Small intestine (tissue), 7 donors: ENCODE measurements at regions not wholly inside any gene's neighbourhood (a gene's known extent, or its start where the extent isn't known, plus 50 kb on each side); places are given as distances from the start of the nearest gene placed in this dataset.

Experiments used
- DNase-seq, 2 donors: peaks; one replicate each; pipeline versions ENCODE4 v3.0.0 to v3.0.0-alpha.2; 2013
- FAIRE-seq: peaks from 2 replicates; lab custom pipeline; 2012; peaks lifted over from hg19 to GRCh38; lab: Jason Lieb, UNC
- H3K27ac ChIP-seq, 3 donors: one replicate each; pipeline ENCODE4 v1.5.1; 2013; ENCODE audit warnings: low read length in 2 of 3, mild to moderate bottlenecking in 2 of 3, control low read depth in 1 of 3, inconsistent platforms in 1 of 3, low read depth in 1 of 3, moderate library complexity in 1 of 3
- H3K27me3 ChIP-seq, 3 donors: one replicate each; pipeline ENCODE4 v1.6.1; 2013; ENCODE audit warnings: low read length in 3 of 3, inconsistent platforms in 1 of 3; ENCODE audit not compliant: control insufficient read depth in 3 of 3, insufficient read depth in 3 of 3
- H3K36me3 ChIP-seq, 3 donors: one replicate each; pipeline ENCODE4 v1.6.1; 2013; ENCODE audit warnings: low read length in 3 of 3, inconsistent platforms in 1 of 3, low read depth in 1 of 3, mild to moderate bottlenecking in 1 of 3, moderate library complexity in 1 of 3; ENCODE audit not compliant: control insufficient read depth in 3 of 3, insufficient read depth in 2 of 3
- H3K4me1 ChIP-seq, 3 donors: one replicate each; pipeline ENCODE4 v1.6.1; 2013; ENCODE audit warnings: low read length in 2 of 3, inconsistent platforms in 1 of 3, low read depth in 1 of 3, mild to moderate bottlenecking in 1 of 3, moderate library complexity in 1 of 3; ENCODE audit not compliant: control insufficient read depth in 3 of 3, insufficient read depth in 2 of 3
- H3K4me3 ChIP-seq, 3 donors: one replicate each; pipeline ENCODE4 v1.5.1; 2013; ENCODE audit warnings: low read length in 3 of 3, control low read depth in 1 of 3, inconsistent platforms in 1 of 3, low read depth in 1 of 3, mild to moderate bottlenecking in 1 of 3, moderate library complexity in 1 of 3
- H3K9me3 ChIP-seq, 2 donors: one replicate each; pipeline ENCODE4 v1.6.1; 2013; ENCODE audit warnings: low read depth in 1 of 2, low read length in 1 of 2; ENCODE audit not compliant: control insufficient read depth in 2 of 2, insufficient read depth in 1 of 2
- WGBS, 3 donors: extraction: QIAGEN DNeasy Blood & Tissue Kit; methylation state at CpG; one replicate each; pipeline ENCODE4 v1.1.7; 2013; 5-methylcytosine and 5-hydroxymethylcytosine counted together
- donor health status: healthy with polysubstance abuse.
- donor health status: control.
- donor health status: control.
- donor health status: Bipolar disorder and iron deficiency.
- donor health status: healthy.

- Histone ChIP-seq H3K27me3 (no peaks in the 10 kb centered on the region), H3K4me3 (peak overlapping the region in 1 of 3 donors; percentile 48), H3K9me3 (no peaks in the 10 kb centered on the region), H3K27ac (peak overlapping the region; percentile 60 to 99 (median 98)), H3K36me3 (no peaks in the 10 kb centered on the region), H3K4me1 (peaks cover 0 to 56% (median 0%) of the 10 kb centered on the region in 3 donors)
- 70 to 86% (median 83%) methylated on average over 9 of the region's 9 CpGs for WGBS, 3 donors
- no peak for DNase-seq
- FAIRE-seq = no peak
Observed at GRCh38 chr9:129481424-129481809, 139.5 kb downstream of the C9orf50 start.

DNA sequence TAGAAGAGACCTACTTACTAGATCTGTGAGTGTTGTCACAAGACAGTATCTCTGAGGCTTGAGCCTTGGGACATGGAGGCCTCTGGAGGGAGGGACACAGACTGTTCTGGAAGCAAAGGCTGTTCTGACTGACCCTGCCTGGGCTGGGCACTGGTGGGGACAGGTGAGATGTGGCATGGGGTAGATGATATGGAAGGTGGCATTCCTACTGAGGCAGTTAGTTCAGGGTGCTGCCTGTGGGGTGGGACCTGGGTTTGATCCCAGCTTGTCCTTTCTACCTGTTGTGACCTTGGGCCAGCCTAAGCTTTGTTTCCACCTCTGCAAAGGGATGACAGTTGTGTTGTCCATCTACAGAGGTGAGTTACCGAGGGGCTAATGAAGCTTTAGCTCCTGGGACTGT, 140.2 kb downstream of the C9orf50 start:
- Histone ChIP-seq H3K4me1 (peaks cover 0 to 58% (median 0%) of the 10 kb centered on the region in 3 donors), H3K9me3 (no peaks in the 10 kb centered on the region), H3K27me3 (no peaks in the 10 kb centered on the region), H3K27ac (peak overlapping the region in 2 of 3 donors; percentile 98 to 99), H3K4me3 (no peak overlapping the region), H3K36me3 (no peaks in the 10 kb centered on the region)
- DNase-seq = no peak
- no peak for FAIRE-seq
- WGBS, 3 donors = 94 to 100% (median 100%) methylated on average over 1 of the region's 1 CpG

- Histone ChIP-seq H3K4me3 (no peak overlapping the region), H3K27me3 (no peaks in the 10 kb centered on the region), H3K27ac (peak overlapping the region in 2 of 3 donors; percentile 98 to 99), H3K4me1 (peaks cover 0 to 58% (median 0%) of the 10 kb centered on the region in 3 donors), H3K9me3 (peaks cover 0 to 3% of the 10 kb centered on the region in 2 donors), H3K36me3 (no peaks in the 10 kb centered on the region)
- DNase-seq (no peak), FAIRE-seq (no peak)
- 66 to 79% (median 76%) methylated on average over 12 of the region's 12 CpGs for WGBS, 3 donors
Observed at GRCh38 chr9:129480227-129480626, 140.7 kb downstream of the C9orf50 start.

DNA sequence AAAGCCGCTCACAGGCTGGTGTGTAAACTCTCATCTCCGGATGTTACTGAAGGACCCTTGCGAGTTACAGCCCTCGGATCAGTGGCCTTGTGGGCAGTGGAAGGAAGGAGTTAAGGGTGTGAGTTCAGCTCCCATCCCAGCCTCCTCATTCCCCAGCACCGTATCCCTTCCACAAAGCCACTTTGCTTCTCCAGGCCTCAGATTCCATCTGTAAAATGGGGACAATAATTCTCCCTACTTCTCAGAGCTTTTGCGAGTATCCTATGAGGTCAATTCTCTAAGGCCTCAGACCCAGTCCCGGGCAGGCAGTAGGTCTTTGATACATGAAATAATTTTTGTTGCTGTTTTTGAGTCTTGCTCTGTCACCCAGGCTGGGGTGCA, 141.3 kb downstream of the C9orf50 start:
- peak overlapping the region in 2 of 3 donors; percentile 20 to 23 for H3K27ac ChIP-seq
- H3K4me1 ChIP-seq = peaks cover 0 to 58% (median 0%) of the 10 kb centered on the region in 3 donors
- no peak overlapping the region for H3K4me3 ChIP-seq
- 76 to 88% (median 86%) methylated on average over 7 of the region's 7 CpGs for WGBS, 3 donors
- H3K9me3 ChIP-seq = peaks cover 1 to 9% of the 10 kb centered on the region in 2 donors
- H3K36me3 ChIP-seq = no peaks in the 10 kb centered on the region
- FAIRE-seq (no peak), DNase-seq (no peak)
- H3K27me3 ChIP-seq = no peaks in the 10 kb centered on the region

DNA sequence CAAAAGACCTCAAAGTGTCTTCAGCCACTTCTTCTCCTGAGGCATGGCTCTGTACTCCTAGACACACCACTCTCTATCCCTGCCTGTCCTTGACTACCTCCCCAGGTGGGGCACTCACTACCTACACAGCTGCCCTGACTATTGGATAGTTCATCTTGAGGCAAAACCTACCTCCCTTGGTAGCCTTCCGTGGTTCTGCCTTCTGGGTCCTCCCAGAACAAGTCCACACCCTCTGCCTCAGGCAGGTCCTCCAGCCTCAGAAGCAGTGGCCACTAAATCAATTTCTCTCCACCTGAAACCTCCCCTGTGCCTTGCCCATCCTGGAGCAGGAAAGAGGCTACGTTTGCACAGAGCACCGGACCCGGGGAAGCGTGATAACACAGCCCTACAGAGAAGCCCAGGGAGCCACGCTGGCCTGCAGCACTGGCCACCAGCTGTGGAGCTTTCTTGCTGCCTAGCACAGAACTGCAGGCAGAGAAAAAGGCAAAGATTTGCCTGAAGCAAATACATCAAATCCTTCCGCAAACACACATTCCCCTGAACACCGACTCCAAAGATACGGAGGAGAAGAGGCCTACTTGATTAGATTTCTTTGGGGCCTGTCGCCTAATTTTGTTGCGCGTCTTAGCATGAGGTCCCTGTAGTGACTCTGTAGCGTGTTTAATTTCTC, 141.8 kb downstream of the C9orf50 start:
- no peaks in the 10 kb centered on the region for H3K36me3 ChIP-seq
- DNase-seq = no peak
- H3K27ac ChIP-seq = peak overlapping the region in 2 of 3 donors; percentile 22 to 23
- no peaks in the 10 kb centered on the region for H3K27me3 ChIP-seq
- H3K9me3 ChIP-seq = peaks cover 1 to 14% of the 10 kb centered on the region in 2 donors
- H3K4me1 ChIP-seq = peaks cover 0 to 54% (median 0%) of the 10 kb centered on the region in 3 donors
- FAIRE-seq = no peak
- WGBS, 3 donors = 67 to 76% (median 68%) methylated on average over 13 of the region's 13 CpGs
- H3K4me3 ChIP-seq = no peak overlapping the region

DNA sequence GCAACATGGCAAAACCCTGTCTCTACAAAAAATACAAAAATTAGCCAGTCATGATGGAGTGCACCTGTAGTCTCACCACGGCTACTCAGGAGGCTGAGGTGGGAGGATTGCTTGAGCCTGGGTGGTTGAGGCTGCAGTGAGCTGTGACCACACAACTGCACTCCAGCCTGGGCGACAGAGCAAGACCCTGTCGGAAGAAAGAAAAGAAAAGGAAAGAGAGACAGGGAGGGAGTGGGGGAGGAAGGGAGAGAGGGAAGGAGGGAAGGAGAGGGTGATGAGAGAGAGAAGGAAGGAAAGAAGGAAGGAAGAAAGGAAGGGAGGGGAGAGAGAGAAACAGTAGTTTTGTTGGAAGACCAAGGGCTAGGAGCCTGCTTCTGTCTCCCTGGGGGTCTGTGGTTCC, 142.4 kb downstream of the C9orf50 start:
- no peak overlapping the region for H3K4me3 ChIP-seq
- H3K27me3 ChIP-seq = no peaks in the 10 kb centered on the region
- H3K4me1 ChIP-seq = peaks cover 0 to 47% (median 0%) of the 10 kb centered on the region in 3 donors
- WGBS, 3 donors = 88 to 97% (median 89%) methylated on average over 3 of the region's 3 CpGs
- H3K9me3 ChIP-seq = peaks cover 1 to 14% of the 10 kb centered on the region in 2 donors
- DNase-seq (no peak), FAIRE-seq (no peak)
- H3K36me3 ChIP-seq = no peaks in the 10 kb centered on the region
- H3K27ac ChIP-seq = no peak overlapping the region

GRCh38 chr9:129476821-129477611, 143.9 kb downstream of the C9orf50 start:
- no peak for FAIRE-seq

GRCh38 chr9:129474740-129475404, 146.0 kb downstream of the C9orf50 start:
- Histone ChIP-seq H3K4me1 (peaks cover 0 to 20% (median 0%) of the 10 kb centered on the region in 3 donors), H3K27me3 (no peaks in the 10 kb centered on the region), H3K9me3 (peaks cover 1 to 14% of the 10 kb centered on the region in 2 donors), H3K4me3 (no peak overlapping the region), H3K36me3 (no peaks in the 10 kb centered on the region), H3K27ac (no peak overlapping the region)
- WGBS, 3 donors = 89 to 90% (median 89%) methylated on average over 6 of the region's 6 CpGs
- FAIRE-seq (no peak), DNase-seq (no peak)

More at GRCh38 chr9:129476821-129477611, 143.9 kb downstream of the C9orf50 start:
- Histone ChIP-seq H3K36me3 (no peaks in the 10 kb centered on the region), H3K27ac (no peak overlapping the region), H3K4me3 (no peak overlapping the region), H3K9me3 (peaks cover 1 to 14% of the 10 kb centered on the region in 2 donors), H3K27me3 (no peaks in the 10 kb centered on the region), H3K4me1 (peaks cover 0 to 41% (median 0%) of the 10 kb centered on the region in 3 donors)
- 70 to 79% (median 74%) methylated on average over 17 of the region's 17 CpGs for WGBS, 3 donors
- DNase-seq = peak in 1 of 2 donors; percentile 56
